SK-N-SH (cell line): ENCODE measurements at regions not wholly inside any gene's neighbourhood (a gene's known extent, or its start where the extent isn't known, plus 50 kb on each side); places are given as distances from the start of the nearest gene placed in this dataset.

Experiments used
- CTCF ChIA-PET: fragments of 300-600, 350-600 bp; formaldehyde crosslinking; extraction: SDS; loops from one replicate; lab custom pipeline; 2021; lab: Yijun Ruan, JAX
- POLR2A ChIA-PET: fragments of 350-600 bp; sonication (Branson Sonifier 250); formaldehyde crosslinking; extraction: SDS; loops from one replicate; lab custom pipeline; 2020; ENCODE audit warnings: antibody characterized with exemption, inconsistent platforms; lab: Yijun Ruan, JAX
- DNase-seq: peaks from one replicate; pipeline ENCODE4 v3.0.0; 2012
- H2AFZ ChIP-seq: fragments of 200-600 bp; sonication (generic); 2 replicates; pipeline ENCODE4 v1.8.1; 2016; ENCODE audit warnings: antibody characterized with exemption, mild to moderate bottlenecking, low read depth
- H3F3A ChIP-seq: fragments of 200-600 bp; sonication (generic); replicated peaks from 2 replicates; pipeline ENCODE3; 2016; ENCODE audit warnings: antibody characterized with exemption, mild to moderate bottlenecking; ENCODE audit not compliant: insufficient read depth
- H3K27ac ChIP-seq, 2 experiments: fragments of 200-500 bp in 1 of 2; fragments of 200-600 bp in 1 of 2; sonication (Bioruptor generic) in 1 of 2; sonication (generic), shearing (Covaris generic) in 1 of 2; 2 replicates each; pipeline versions ENCODE4 v1.5.1 to v1.6.1; 2014 to 2016; ENCODE audit warnings: low read depth in 2 of 2, inconsistent platforms in 1 of 2, low read length in 1 of 2, mild to moderate bottlenecking in 1 of 2, mixed read lengths in 1 of 2
- H3K27me3 ChIP-seq: fragments of 200-600 bp; sonication (generic), shearing (Covaris generic); 2 replicates; pipeline ENCODE4 v1.6.1; 2016; ENCODE audit warnings: mixed run types; ENCODE audit not compliant: insufficient read depth
- H3K36me3 ChIP-seq, 2 experiments: fragments of 200-500 bp in 1 of 2; fragments of 200-600 bp in 1 of 2; sonication (Bioruptor generic) in 1 of 2; sonication (generic) in 1 of 2; replicated peaks in 1 of 2; 2 replicates each; pipeline versions ENCODE3 to v1.5.1; 2014 to 2016; ENCODE audit warnings: low read length in 1 of 2, mild to moderate bottlenecking in 1 of 2; ENCODE audit not compliant: insufficient read depth in 2 of 2, control insufficient read depth in 1 of 2
- H3K4me1 ChIP-seq, 2 experiments: fragments of 200-500 bp in 1 of 2; fragments of 200-600 bp in 1 of 2; sonication (Bioruptor generic) in 1 of 2; sonication (generic), shearing (Covaris generic) in 1 of 2; 2 replicates each; pipeline versions ENCODE4 v1.5.1 to v1.6.1; 2014 to 2016; ENCODE audit warnings: low read depth in 1 of 2, low read length in 1 of 2, mixed run types in 1 of 2; ENCODE audit not compliant: insufficient read depth in 2 of 2, control insufficient read depth in 1 of 2
- H3K4me2 ChIP-seq: fragments of 200-600 bp; sonication (generic), shearing (Covaris generic); 2 replicates; pipeline ENCODE4 v1.6.1; 2017; ENCODE audit warnings: mixed run types
- H3K4me3 ChIP-seq, 2 experiments: fragments of 200-500 bp in 1 of 2; fragments of 200-600 bp in 1 of 2; sonication (Bioruptor generic) in 1 of 2; sonication (generic), shearing (Covaris generic) in 1 of 2; 2 replicates each; pipeline versions ENCODE4 v1.5.1 to v1.8.1; 2014 to 2016; ENCODE audit warnings: low read depth in 2 of 2, inconsistent platforms in 1 of 2, low read length in 1 of 2, mild to moderate bottlenecking in 1 of 2, mixed read lengths in 1 of 2, moderate library complexity in 1 of 2
- H3K79me2 ChIP-seq: fragments of 200-600 bp; sonication (generic); 2 replicates; pipeline ENCODE4 v1.8.1; 2017; ENCODE audit warnings: mild to moderate bottlenecking; ENCODE audit not compliant: insufficient read depth
- H3K9ac ChIP-seq: fragments of 200-600 bp; sonication (generic); 2 replicates; pipeline ENCODE4 v1.6.1; 2017; ENCODE audit warnings: mixed run types
- H3K9me2 ChIP-seq: fragments of 200-600 bp; sonication (generic); 2 replicates; pipeline ENCODE4 v1.6.1; 2017; ENCODE audit warnings: mixed run types
- H3K9me3 ChIP-seq: fragments of 200-600 bp; sonication (generic); 2 replicates; pipeline ENCODE4 v1.6.1; 2017; ENCODE audit warnings: mixed run types, mild to moderate bottlenecking, moderate library complexity
- H4K20me1 ChIP-seq: fragments of 200-600 bp; sonication (generic); 2 replicates; pipeline ENCODE4 v1.6.1; 2017; ENCODE audit warnings: mild to moderate bottlenecking, mixed run types; ENCODE audit not compliant: insufficient read depth
- CHD2 ChIP-seq: fragments of 150-350 bp; IDR thresholded peaks from 2 replicates; pipeline ENCODE4 v1.6.1; 2018; ENCODE audit warnings: low read length; ENCODE audit not compliant: partially characterized antibody
- ELF1 ChIP-seq: IDR thresholded peaks from 2 replicates; pipeline ENCODE4 v1.4.0; 2012
- EP300 ChIP-seq, 2 experiments: IDR thresholded peaks; 2 replicates each; pipeline versions ENCODE4 v1.4.0 to v1.6.1; 2012; ENCODE audit warnings: borderline replicate concordance in 1 of 2, low read depth in 1 of 2, low read length in 1 of 2
- FOSL2 ChIP-seq: IDR thresholded peaks from 2 replicates; pipeline ENCODE4 v1.4.0; 2012; ENCODE audit warnings: low read depth, mild to moderate bottlenecking, moderate library complexity, borderline replicate concordance
- FOXM1 ChIP-seq: IDR thresholded peaks from 2 replicates; pipeline ENCODE4 v1.4.0; 2012; ENCODE audit warnings: low read depth, mild to moderate bottlenecking
- GATA2 ChIP-seq: sonication (generic); formaldehyde crosslinking; IDR thresholded peaks from 2 replicates; pipeline ENCODE4 v1.5.0; 2020; ENCODE audit warnings: mild to moderate bottlenecking, missing genetic modification reagents
- MAX ChIP-seq: IDR thresholded peaks from 2 replicates; pipeline ENCODE4 v1.4.0; 2012; ENCODE audit warnings: low read depth
- NFIC ChIP-seq: IDR thresholded peaks from 2 replicates; pipeline ENCODE4 v1.4.0; 2012; ENCODE audit warnings: borderline replicate concordance
- NRF1 ChIP-seq: IDR thresholded peaks from 2 replicates; pipeline ENCODE4 v1.6.1; 2012; ENCODE audit warnings: low read depth, mild to moderate bottlenecking, low read length
- POLR2AphosphoS5 ChIP-seq: IDR thresholded peaks from 2 replicates; pipeline ENCODE4 v1.6.1; 2012; ENCODE audit warnings: low read depth, low read length
- REST ChIP-seq: IDR thresholded peaks from 2 replicates; pipeline ENCODE4 v1.6.1; 2012; ENCODE audit warnings: mild to moderate bottlenecking, low read depth, low read length, moderate library complexity
- SIN3A ChIP-seq: IDR thresholded peaks from 2 replicates; pipeline ENCODE4 v1.6.1; 2012; ENCODE audit warnings: low read depth, mild to moderate bottlenecking, low read length, moderate library complexity, borderline replicate concordance
- SMC3 ChIP-seq: IDR thresholded peaks from 2 replicates; pipeline ENCODE4 v1.6.1; 2012; ENCODE audit warnings: low read depth, low read length, improper control_type of control experiment
- USF1 ChIP-seq: IDR thresholded peaks from 2 replicates; pipeline ENCODE4 v1.4.0; 2012; ENCODE audit warnings: low read depth, borderline replicate concordance
- YY1 ChIP-seq: IDR thresholded peaks from 2 replicates; pipeline ENCODE4 v1.4.0; 2012; ENCODE audit warnings: low read depth, mild to moderate bottlenecking
- TF ChIP-seq, protein P1 (sequence below): IDR thresholded peaks from 2 replicates; pipeline ENCODE4; 2012

- TF ChIP-seq, protein P1, sequence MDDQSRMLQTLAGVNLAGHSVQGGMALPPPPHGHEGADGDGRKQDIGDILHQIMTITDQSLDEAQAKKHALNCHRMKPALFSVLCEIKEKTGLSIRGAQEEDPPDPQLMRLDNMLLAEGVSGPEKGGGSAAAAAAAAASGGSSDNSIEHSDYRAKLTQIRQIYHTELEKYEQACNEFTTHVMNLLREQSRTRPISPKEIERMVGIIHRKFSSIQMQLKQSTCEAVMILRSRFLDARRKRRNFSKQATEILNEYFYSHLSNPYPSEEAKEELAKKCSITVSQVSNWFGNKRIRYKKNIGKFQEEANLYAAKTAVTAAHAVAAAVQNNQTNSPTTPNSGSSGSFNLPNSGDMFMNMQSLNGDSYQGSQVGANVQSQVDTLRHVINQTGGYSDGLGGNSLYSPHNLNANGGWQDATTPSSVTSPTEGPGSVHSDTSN = no peak
- TF ChIP-seq SIN3A = no peak
Observed at GRCh38 chr18:43442571-43442970, 165.3 kb upstream of the SYT4 start (continued).

DNA sequence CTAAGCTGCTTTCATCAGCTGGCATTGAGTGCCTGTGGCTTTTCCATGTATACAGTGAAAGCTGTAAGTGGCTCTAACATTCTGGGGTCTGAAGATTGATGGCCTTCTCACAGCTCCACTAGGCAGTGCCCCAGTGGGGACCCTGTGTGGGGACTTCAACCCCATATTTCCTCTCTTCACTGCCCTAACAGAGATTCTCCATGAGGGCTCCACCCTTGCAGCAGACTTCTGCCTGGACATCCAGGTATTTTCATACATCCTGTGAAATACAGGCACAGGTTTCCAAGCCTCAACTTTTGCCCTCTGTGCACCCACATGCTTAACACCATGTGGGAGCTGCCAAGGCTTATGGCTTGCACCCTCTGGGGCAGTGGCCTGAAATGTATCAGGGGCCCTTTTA lies 188.2 kb upstream of the SYT4 start:
- Histone ChIP-seq H3K9ac (no peak overlapping the region), H3K36me3 (no peaks in the 10 kb centered on the region), H3K4me2 (no peak overlapping the region), H3K9me2 (no peaks in the 10 kb centered on the region), H2AFZ (no peak overlapping the region), H3K27me3 (no peaks in the 10 kb centered on the region), H3K79me2 (no peaks in the 10 kb centered on the region), H3K4me1 (no peaks in the 10 kb centered on the region), H4K20me1 (no peaks in the 10 kb centered on the region)
- DNase-seq = no peak
- POLR2A ChIA-PET = no interaction called here
- TF ChIP-seq REST (no peak), CHD2 (no peak), FOXM1 (no peak), MAX (no peak), ELF1 (no peak), EP300 (IDR thresholded peaks at IDR 0.05; ENCODE audit: borderline replicate concordance in 1 of 2, low read depth in 1 of 2, low read length in 1 of 2) (no peak), FOSL2 (no peak), GATA2 (no peak), POLR2AphosphoS5 (no peak), SMC3 (no peak), USF1 (no peak), YY1 (no peak), NFIC (no peak), NRF1 (no peak)
- TF ChIP-seq, all 33 proteins: peak for 0
- CTCF ChIA-PET = no interaction called here
- no peak overlapping the region for H3K4me3 ChIP-seq
- no peaks in the 10 kb centered on the region for H3F3A ChIP-seq
- H3K9me3 ChIP-seq = no peaks in the 10 kb centered on the region
- no peak overlapping the region for H3K27ac ChIP-seq
